ENCODE measurements at regions not wholly inside any gene's neighbourhood (a gene's known extent, or its start where the extent isn't known, plus 50 kb on each side); places are given as distances from the start of the nearest gene placed in this dataset.

DNA sequence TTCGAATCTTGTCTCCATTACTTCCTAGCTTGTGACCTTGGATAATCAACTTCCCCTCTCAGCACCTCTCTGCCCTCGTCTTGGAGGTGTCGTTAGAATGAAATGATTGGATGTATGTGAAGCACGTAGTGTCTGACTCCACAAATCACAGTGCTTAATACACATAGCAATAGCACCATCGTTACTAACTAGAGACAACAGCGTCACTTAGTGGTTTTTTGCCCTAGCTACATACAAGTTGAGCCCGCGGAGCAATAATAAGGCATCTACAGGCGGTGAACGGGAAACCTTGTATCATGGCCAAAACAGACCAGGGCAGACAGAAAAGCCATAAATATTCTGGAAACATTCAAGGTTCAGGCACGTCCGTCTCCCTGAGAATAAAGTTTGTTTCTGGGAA, 154.9 kb downstream of the ASCL4 start:
- DNase-seq (ENCODE audit: low spot score) = peak; percentile 31
- H3K4me3 ChIP-seq (ENCODE audit: low read depth, low read length, poor library complexity, severe bottlenecking) = no peak overlapping the region
- H2AFZ ChIP-seq (ENCODE audit: low read length) = no peak overlapping the region
- H3K79me2 ChIP-seq (ENCODE audit: insufficient read depth, low read depth, low read length) = no peaks in the 10 kb centered on the region
- intact Hi-C loops (cut with micrococcal nuclease; ENCODE audit: unreplicated experiment) = no loop called here
- no TSS peak for BruUV-seq (replicated peaks)
- POLR2A ChIA-PET = no interaction called here
- no peak overlapping the region for H3K27ac ChIP-seq (ENCODE audit: low read depth, low read length, poor library complexity, severe bottlenecking)
- no peaks in the 10 kb centered on the region for H4K20me1 ChIP-seq (ENCODE audit: insufficient read depth, low read length)
- H3K9me3 ChIP-seq (ENCODE audit: low read length) = no peaks in the 10 kb centered on the region
- H3K9me2 ChIP-seq (ENCODE audit: insufficient read depth, low read length) = no peaks in the 10 kb centered on the region
- H3K36me3 ChIP-seq (ENCODE audit: insufficient read depth, low read length) = no peaks in the 10 kb centered on the region
- H3K4me1 ChIP-seq (ENCODE audit: insufficient read depth, low read length, poor library complexity, severe bottlenecking) = no peaks in the 10 kb centered on the region
- no peak overlapping the region for H3K4me2 ChIP-seq (ENCODE audit: low read length)
- CTCF ChIA-PET (ENCODE audit: unreplicated experiment) = no interaction called here
- no peak for TF ChIP-seq EZH2phosphoT487 (IDR thresholded peaks at IDR 0.05; ENCODE audit: borderline replicate concordance, low read depth, low read length)
- TF ChIP-seq, protein P1, sequence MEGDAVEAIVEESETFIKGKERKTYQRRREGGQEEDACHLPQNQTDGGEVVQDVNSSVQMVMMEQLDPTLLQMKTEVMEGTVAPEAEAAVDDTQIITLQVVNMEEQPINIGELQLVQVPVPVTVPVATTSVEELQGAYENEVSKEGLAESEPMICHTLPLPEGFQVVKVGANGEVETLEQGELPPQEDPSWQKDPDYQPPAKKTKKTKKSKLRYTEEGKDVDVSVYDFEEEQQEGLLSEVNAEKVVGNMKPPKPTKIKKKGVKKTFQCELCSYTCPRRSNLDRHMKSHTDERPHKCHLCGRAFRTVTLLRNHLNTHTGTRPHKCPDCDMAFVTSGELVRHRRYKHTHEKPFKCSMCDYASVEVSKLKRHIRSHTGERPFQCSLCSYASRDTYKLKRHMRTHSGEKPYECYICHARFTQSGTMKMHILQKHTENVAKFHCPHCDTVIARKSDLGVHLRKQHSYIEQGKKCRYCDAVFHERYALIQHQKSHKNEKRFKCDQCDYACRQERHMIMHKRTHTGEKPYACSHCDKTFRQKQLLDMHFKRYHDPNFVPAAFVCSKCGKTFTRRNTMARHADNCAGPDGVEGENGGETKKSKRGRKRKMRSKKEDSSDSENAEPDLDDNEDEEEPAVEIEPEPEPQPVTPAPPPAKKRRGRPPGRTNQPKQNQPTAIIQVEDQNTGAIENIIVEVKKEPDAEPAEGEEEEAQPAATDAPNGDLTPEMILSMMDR (conservative IDR thresholded peaks at IDR 0.05; ENCODE audit: low read length) = peak; percentile 68

DNA sequence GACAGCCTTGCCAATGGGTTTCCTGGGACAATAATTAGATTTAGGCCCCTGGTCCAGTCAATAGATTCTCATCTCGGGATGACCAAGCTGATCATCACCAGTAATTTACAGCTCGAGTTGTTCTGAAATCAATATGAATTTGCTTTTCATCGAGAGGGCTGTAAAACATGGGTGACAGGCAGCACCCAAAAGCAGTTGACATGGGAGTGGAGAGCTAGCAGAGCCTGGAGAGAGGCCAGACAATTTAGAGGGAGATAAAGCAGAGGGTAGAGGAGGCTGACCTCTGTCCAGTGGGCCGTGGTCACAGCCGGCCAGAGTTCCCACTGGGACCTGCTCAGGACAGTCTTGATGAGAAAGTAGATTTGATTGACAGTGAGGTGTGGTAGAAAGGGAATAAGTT, 157.3 kb downstream of the ASCL4 start:
- Histone ChIP-seq H3K79me2 (ENCODE audit: insufficient read depth, low read depth, low read length) (no peaks in the 10 kb centered on the region), H3K27ac (ENCODE audit: low read depth, low read length, poor library complexity, severe bottlenecking) (no peak overlapping the region), H2AFZ (ENCODE audit: low read length) (no peak overlapping the region), H3K9me3 (ENCODE audit: low read length) (no peaks in the 10 kb centered on the region), H3K36me3 (ENCODE audit: insufficient read depth, low read length) (no peaks in the 10 kb centered on the region), H4K20me1 (ENCODE audit: insufficient read depth, low read length) (no peaks in the 10 kb centered on the region), H3K4me3 (ENCODE audit: low read depth, low read length, poor library complexity, severe bottlenecking) (no peak overlapping the region), H3K4me2 (ENCODE audit: low read length) (no peak overlapping the region), H3K4me1 (ENCODE audit: insufficient read depth, low read length, poor library complexity, severe bottlenecking) (no peaks in the 10 kb centered on the region), H3K9me2 (ENCODE audit: insufficient read depth, low read length) (no peaks in the 10 kb centered on the region)
- intact Hi-C loops (cut with micrococcal nuclease; ENCODE audit: unreplicated experiment) = no loop called here
- TF ChIP-seq, protein P1 (conservative IDR thresholded peaks at IDR 0.05; ENCODE audit: low read length) = no peak
- no peak for TF ChIP-seq EZH2phosphoT487 (IDR thresholded peaks at IDR 0.05; ENCODE audit: borderline replicate concordance, low read depth, low read length)
- no peak for DNase-seq (ENCODE audit: low spot score)
- POLR2A ChIA-PET = interaction anchor here (0.6 to 1.0 kb wide), 2 partner anchors 1744 to 1850 kb away, joined by 3 to 4 read pairs; no protein-coding TSS in a partner anchor
- CTCF ChIA-PET (ENCODE audit: unreplicated experiment) = no interaction called here
- no TSS peak for BruUV-seq (replicated peaks)

DNA sequence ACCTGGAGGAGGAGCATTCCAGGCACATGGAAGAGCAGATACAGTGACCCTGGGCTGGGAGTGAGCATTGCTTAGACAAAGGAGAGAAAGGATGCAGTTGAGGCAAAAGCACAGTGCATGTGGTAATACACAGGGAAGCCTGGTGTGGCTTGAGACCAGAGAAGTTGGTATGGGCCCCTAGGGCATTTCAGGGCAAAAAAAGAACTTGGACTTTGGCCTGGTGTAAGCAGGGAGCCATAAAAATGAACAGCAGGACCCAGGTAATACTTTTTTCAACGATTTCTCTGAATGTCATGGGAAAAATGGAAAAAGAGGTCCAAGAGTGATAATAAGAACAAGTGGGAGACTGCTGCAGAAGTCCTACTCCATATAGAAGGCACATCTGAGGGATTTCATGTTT, 163.9 kb downstream of the ASCL4 start:
- Histone ChIP-seq H3K4me2 (ENCODE audit: low read length) (no peak overlapping the region), H3K27ac (ENCODE audit: low read depth, low read length, poor library complexity, severe bottlenecking) (no peak overlapping the region), H3K4me1 (ENCODE audit: insufficient read depth, low read length, poor library complexity, severe bottlenecking) (no peaks in the 10 kb centered on the region), H3K9me3 (ENCODE audit: low read length) (no peaks in the 10 kb centered on the region), H3K4me3 (ENCODE audit: low read depth, low read length, poor library complexity, severe bottlenecking) (no peak overlapping the region), H3K9me2 (ENCODE audit: insufficient read depth, low read length) (no peaks in the 10 kb centered on the region), H4K20me1 (ENCODE audit: insufficient read depth, low read length) (no peaks in the 10 kb centered on the region), H3K79me2 (ENCODE audit: insufficient read depth, low read depth, low read length) (no peaks in the 10 kb centered on the region), H2AFZ (ENCODE audit: low read length) (no peak overlapping the region), H3K36me3 (ENCODE audit: insufficient read depth, low read length) (no peaks in the 10 kb centered on the region)
- intact Hi-C loops (cut with micrococcal nuclease; ENCODE audit: unreplicated experiment) = no loop called here
- DNase-seq (ENCODE audit: low spot score) = no peak
- POLR2A ChIA-PET = no interaction called here
- no TSS peak for BruUV-seq (replicated peaks)
- CTCF ChIA-PET (ENCODE audit: unreplicated experiment) = no interaction called here
- TF ChIP-seq, protein P1 (conservative IDR thresholded peaks at IDR 0.05; ENCODE audit: low read length) = no peak
- no peak for TF ChIP-seq EZH2phosphoT487 (IDR thresholded peaks at IDR 0.05; ENCODE audit: borderline replicate concordance, low read depth, low read length)
